HEK293T (cell line): ENCODE measurements at regions not wholly inside any gene's neighbourhood (a gene's known extent, or its start where the extent isn't known, plus 50 kb on each side); places are given as distances from the start of the nearest gene placed in this dataset.

ENCODE experiments used
- ELF4 ChIP-seq: fragments of 450-650 bp; IDR thresholded peaks from 2 replicates; pipeline ENCODE4 v1.6.1; 2017; ENCODE audit warnings: antibody characterized with exemption
- FOXM1 ChIP-seq: fragments of 450-650 bp; IDR thresholded peaks from 2 replicates; pipeline ENCODE4 v1.6.1; 2017; ENCODE audit warnings: mild to moderate bottlenecking, borderline replicate concordance
- HDGF ChIP-seq: fragments of 450-650 bp; IDR thresholded peaks from 2 replicates; pipeline ENCODE4 v1.6.1; 2017; ENCODE audit warnings: antibody characterized with exemption, borderline replicate concordance
- NFRKB ChIP-seq: fragments of 450-650 bp; IDR thresholded peaks from 2 replicates; pipeline ENCODE4 v1.6.1; 2016; ENCODE audit warnings: mild to moderate bottlenecking, moderate library complexity
- SP1 ChIP-seq: fragments of 450-650 bp; IDR thresholded peaks from 2 replicates; pipeline ENCODE4 v1.6.1; 2017
- TARDBP ChIP-seq: fragments of 450-650 bp; IDR thresholded peaks from 2 replicates; pipeline ENCODE4 v1.6.1; 2016
- ZNF384 ChIP-seq: fragments of 450-650 bp; IDR thresholded peaks from 2 replicates; pipeline ENCODE4 v1.6.1; 2016

DNA sequence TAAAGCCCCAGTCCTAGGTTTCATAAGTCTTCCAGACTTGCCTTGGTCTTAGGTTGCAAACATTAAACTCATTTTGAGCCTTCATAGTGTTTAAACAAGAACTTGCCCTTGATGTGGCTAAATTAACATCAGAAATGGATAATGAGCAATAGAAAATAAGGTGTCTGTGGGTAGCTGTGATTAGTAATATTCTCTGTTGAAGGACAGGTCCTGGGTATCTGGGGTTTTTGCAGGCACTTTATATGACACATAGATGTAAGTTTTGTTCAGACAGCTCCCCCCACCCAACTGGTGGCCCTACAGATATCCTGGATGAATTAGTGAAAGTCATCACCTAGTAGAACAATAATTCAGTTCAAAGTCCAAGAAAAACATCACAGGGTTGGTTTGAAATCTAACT, 272.5 kb downstream of the PTTG2 start:
- TF ChIP-seq NFRKB = no peak
- TF ChIP-seq TARDBP = no peak
- no peak for TF ChIP-seq ELF4
- TF ChIP-seq HDGF = no peak
- no peak for TF ChIP-seq SP1
- no peak for TF ChIP-seq FOXM1
- TF ChIP-seq ZNF384 = no peak
